Activated T-cell treated with anti-CD3 and anti-CD28 coated beads for 4 hours (primary cell): ENCODE measurements at regions not wholly inside any gene's neighbourhood (a gene's known extent, or its start where the extent isn't known, plus 50 kb on each side); places are given as distances from the start of the nearest gene placed in this dataset.
"Not testable (repeated sequence)": the region's sequence is repeated elsewhere in the genome, so short reads cannot be mapped to it uniquely, and the experiment has no call there.

Experiments used
- DNase-seq: peaks from one replicate; pipeline ENCODE4 v3.0.0-alpha.2; 2020

GRCh38 chr4:163991298-163991865 is 496.9 kb downstream of the TMA16 start:
- no peak for DNase-seq

- no peak for DNase-seq
These were observed 514.9 kb downstream of the TMA16 start for GRCh38 chr4:164009435-164009834.

- no peak for DNase-seq
These were observed 517.3 kb downstream of the TMA16 start for GRCh38 chr4:164011791-164012190.

- no peak for DNase-seq
These were observed 518.0 kb downstream of the TMA16 start for GRCh38 chr4:164012396-164013027.

GRCh38 chr4:164021947-164022346 is 527.5 kb downstream of the TMA16 start:
- no peak for DNase-seq

- DNase-seq: no peak
These were observed 528.7 kb downstream of the TMA16 start for GRCh38 chr4:164023214-164023613.

- DNase-seq: no peak
These were observed 533.3 kb downstream of the TMA16 start for GRCh38 chr4:164027805-164028204.

GRCh38 chr4:164039482-164039881 is 545.0 kb downstream of the TMA16 start:
- DNase-seq: no peak

GRCh38 chr4:164056426-164057142 is 562.1 kb downstream of the TMA16 start:
- no peak for DNase-seq

- DNase-seq: no peak
These were observed 564.4 kb downstream of the TMA16 start for GRCh38 chr4:164058776-164059445.

- DNase-seq: no peak
These were observed 566.0 kb downstream of the TMA16 start for GRCh38 chr4:164060456-164060855.

- DNase-seq: no peak
These were observed 573.9 kb downstream of the TMA16 start for GRCh38 chr4:164068392-164068791.

GRCh38 chr4:164070625-164071024 is 576.1 kb downstream of the TMA16 start:
- no peak for DNase-seq

- no peak for DNase-seq
These were observed 586.9 kb downstream of the TMA16 start for GRCh38 chr4:164081371-164081770.

- DNase-seq: no peak
These were observed 587.3 kb downstream of the TMA16 start for GRCh38 chr4:164081801-164082200.

GRCh38 chr4:164087733-164088132 is 593.2 kb downstream of the TMA16 start:
- no peak for DNase-seq

- no peak for DNase-seq
These were observed 601.0 kb downstream of the TMA16 start for GRCh38 chr4:164095313-164096110.

- no peak for DNase-seq
These were observed 602.5 kb downstream of the TMA16 start for GRCh38 chr4:164096766-164097518.

- DNase-seq: not testable (repeated sequence)
These were observed 606.4 kb downstream of the TMA16 start for GRCh38 chr4:164100741-164101365.

- DNase-seq: no peak
These were observed 614.5 kb downstream of the TMA16 start for GRCh38 chr4:164108971-164109370.

- DNase-seq: no peak
These were observed 615.0 kb downstream of the TMA16 start for GRCh38 chr4:164109503-164109902.

GRCh38 chr4:164115236-164115635 is 620.7 kb downstream of the TMA16 start:
- no peak for DNase-seq
